22Rv1 (cell line): ENCODE measurements at regions not wholly inside any gene's neighbourhood (a gene's known extent, or its start where the extent isn't known, plus 50 kb on each side); places are given as distances from the start of the nearest gene placed in this dataset.

Experiments used
- CTCF ChIP-seq: fragments of 450-650 bp; IDR thresholded peaks from 2 replicates; pipeline ENCODE4 v1.5.1; 2017; ENCODE audit warnings: mild to moderate bottlenecking
- ZFX ChIP-seq: fragments of 450-650 bp; IDR thresholded peaks from 2 replicates; pipeline ENCODE4 v1.6.1; 2017; ENCODE audit warnings: antibody characterized with exemption, borderline replicate concordance

- TF ChIP-seq CTCF (no peak), ZFX (no peak)
Measured at GRCh38 chr3:75327453-75327852, 336.7 kb upstream of the FRG2C start.
